ENCODE measurements at regions not wholly inside any gene's neighbourhood (a gene's known extent, or its start where the extent isn't known, plus 50 kb on each side); places are given as distances from the start of the nearest gene placed in this dataset.

- Mint-ChIP-seq H3K4me3 (no peak overlapping the region), H3K27me3 (peaks cover 63% of the 10 kb centered on the region), H3K4me1 (ENCODE audit: low read depth) (no peaks in the 10 kb centered on the region), H3K9me3 (no peaks in the 10 kb centered on the region), H3K27ac (no peak overlapping the region), H3K36me3 (ENCODE audit: low read depth) (no peaks in the 10 kb centered on the region)
- no peak for TF ChIP-seq CTCF (IDR thresholded peaks at IDR 0.05)
- Histone ChIP-seq H3K27me3 (ENCODE audit: control insufficient read depth in 1 of 2, insufficient read depth in 2 of 2, low read length in 2 of 2) (peaks cover 7 to 12% of the 10 kb centered on the region in 2 experiments), H3K4me3 (ENCODE audit: low read length) (no peak overlapping the region), H3K27ac (ENCODE audit: low read depth in 1 of 2, low read length in 2 of 2) (no peak overlapping the region), H3K36me3 (ENCODE audit: insufficient read depth, low read length) (no peaks in the 10 kb centered on the region), H3K9me3 (ENCODE audit: control insufficient read depth in 1 of 2, insufficient read depth in 1 of 2, low read length in 2 of 2) (peaks cover 0 to 3% of the 10 kb centered on the region in 2 experiments), H3K4me1 (ENCODE audit: insufficient read depth, low read length) (peaks cover 6% of the 10 kb centered on the region)
- DNase-seq (no peak), ATAC-seq (ENCODE audit: poor library complexity) (no peak)
- CTCF ChIA-PET = interaction anchor here (1.0 kb wide), 1 partner anchor 13 kb away, joined by 3 read pairs; no protein-coding TSS in a partner anchor
- intact Hi-C loops (cut with DNase I, micrococcal nuclease) = no loop called here
- POLR2A ChIA-PET = no interaction called here
Measured at GRCh38 chr15:66864086-66864830, 162.2 kb downstream of the SMAD6 start.

- POLR2A ChIA-PET = no interaction called here
- H3K4me1 Mint-ChIP-seq (ENCODE audit: low read depth) = no peaks in the 10 kb centered on the region
Measured at GRCh38 chr15:66864871-66865281, 162.8 kb downstream of the SMAD6 start.

More at GRCh38 chr15:66864871-66865281, 162.8 kb downstream of the SMAD6 start:
- H3K9me3 Mint-ChIP-seq = no peaks in the 10 kb centered on the region
- H3K36me3 Mint-ChIP-seq (ENCODE audit: low read depth) = no peaks in the 10 kb centered on the region
- CTCF ChIA-PET = no interaction called here
- Histone ChIP-seq H3K4me3 (ENCODE audit: low read length) (no peak overlapping the region), H3K27ac (ENCODE audit: low read depth in 1 of 2, low read length in 2 of 2) (no peak overlapping the region), H3K9me3 (ENCODE audit: control insufficient read depth in 1 of 2, insufficient read depth in 1 of 2, low read length in 2 of 2) (peaks cover 0 to 3% of the 10 kb centered on the region in 2 experiments), H3K27me3 (ENCODE audit: control insufficient read depth in 1 of 2, insufficient read depth in 2 of 2, low read length in 2 of 2) (peaks cover 10 to 12% of the 10 kb centered on the region in 2 experiments), H3K36me3 (ENCODE audit: insufficient read depth, low read length) (no peaks in the 10 kb centered on the region), H3K4me1 (ENCODE audit: insufficient read depth, low read length) (peaks cover 6% of the 10 kb centered on the region)
- no peak for DNase-seq
- ATAC-seq (ENCODE audit: poor library complexity) = no peak
- intact Hi-C loops (cut with DNase I, micrococcal nuclease) = no loop called here
- no peak overlapping the region for H3K4me3 Mint-ChIP-seq
- no peak overlapping the region for H3K27ac Mint-ChIP-seq
- no peak for TF ChIP-seq CTCF (IDR thresholded peaks at IDR 0.05)
- peaks cover 63% of the 10 kb centered on the region for H3K27me3 Mint-ChIP-seq
